Endothelial cell of umbilical vein (primary cell): ENCODE measurements at regions not wholly inside any gene's neighbourhood (a gene's known extent, or its start where the extent isn't known, plus 50 kb on each side); places are given as distances from the start of the nearest gene placed in this dataset.

ENCODE experiments used
- BruUV-seq: library from RNA; stranded (reverse); fragments of 400-500 nt; replicated peaks from 2 replicates; lab custom pipeline; 2021; lab: Mats Ljungman, UMichigan
- CTCF ChIA-PET: fragments of 300-600, 350-600 bp; sonication (Branson Sonifier 250); formaldehyde crosslinking; loops from one replicate; lab custom pipeline; 2021; ENCODE audit warnings: antibody characterized with exemption, inconsistent platforms; lab: Charles Lee
- POLR2A ChIA-PET: fragments of 300-600, 350-600 bp; sonication (Branson Sonifier 250); formaldehyde crosslinking; loops from one replicate; lab custom pipeline; 2021; ENCODE audit warnings: antibody characterized with exemption, inconsistent platforms; lab: Charles Lee
- DNase-seq: peaks from one replicate; pipeline ENCODE4 v3.0.0-alpha.2; 2011; ENCODE audit warnings: low read depth, low spot score
- FAIRE-seq: peaks from 2 replicates; lab custom pipeline; 2011; peaks lifted over from hg19 to GRCh38; lab: Jason Lieb, UNC
- H2AFZ ChIP-seq: 2 replicates; pipeline ENCODE4 v1.6.0; 2012; ENCODE audit warnings: low read depth, low read length, control low read depth, inconsistent platforms
- H3K27ac ChIP-seq: 2 replicates; pipeline ENCODE4 v1.5.1; 2011; ENCODE audit warnings: low read depth, mild to moderate bottlenecking, control low read depth, low read length, moderate library complexity; ENCODE audit not compliant: insufficient read depth
- H3K27me3 ChIP-seq, 2 experiments: 2 replicates each; pipeline versions ENCODE4 v1.6.0 to v1.6.1; 2011; ENCODE audit warnings: low read length in 2 of 2, mixed read lengths in 1 of 2; ENCODE audit not compliant: control insufficient read depth in 2 of 2, insufficient read depth in 2 of 2
- H3K36me3 ChIP-seq, 2 experiments: 2 replicates in 1 of 2; 3 replicates in 1 of 2; pipeline ENCODE4 v1.5.1; 2011; ENCODE audit warnings: low read length in 2 of 2, mild to moderate bottlenecking in 1 of 2, moderate library complexity in 1 of 2; ENCODE audit not compliant: control insufficient read depth in 2 of 2, insufficient read depth in 2 of 2; ENCODE audit errors: extremely low read depth in 1 of 2
- H3K4me1 ChIP-seq: 3 replicates; pipeline ENCODE4 v1.5.1; 2011; ENCODE audit warnings: mild to moderate bottlenecking, low read length; ENCODE audit not compliant: control insufficient read depth, insufficient read depth; ENCODE audit errors: extremely low read depth
- H3K4me2 ChIP-seq: 2 replicates; pipeline ENCODE4 v1.6.1; 2011; ENCODE audit warnings: low read length, control low read depth, mixed read lengths; ENCODE audit not compliant: insufficient read depth
- H3K4me3 ChIP-seq, 3 experiments: fragments of 200-600 bp in 1 of 3; sonication (generic), shearing (Covaris generic) in 1 of 3; replicated peaks in 1 of 3; 2 replicates each; pipeline ENCODE4 v1.5.1; 2011 to 2016; ENCODE audit warnings: control low read depth in 3 of 3, low read length in 3 of 3, mild to moderate bottlenecking in 2 of 3, inconsistent platforms in 1 of 3, low read depth in 1 of 3, moderate library complexity in 1 of 3; ENCODE audit not compliant: insufficient read depth in 1 of 3
- H3K79me2 ChIP-seq: 2 replicates; pipeline ENCODE4 v1.6.0; 2012; ENCODE audit warnings: low read length, inconsistent platforms; ENCODE audit not compliant: control insufficient read depth, insufficient read depth
- H3K9ac ChIP-seq: replicated peaks from 2 replicates; pipeline ENCODE3; 2011; ENCODE audit warnings: low read length, control low read depth; ENCODE audit not compliant: insufficient read depth; ENCODE audit errors: extremely low read depth
- H3K9me1 ChIP-seq: replicated peaks from 3 replicates; pipeline ENCODE4 v1.6.0; 2011; ENCODE audit warnings: mild to moderate bottlenecking, low read length; ENCODE audit not compliant: control insufficient read depth, insufficient read depth; ENCODE audit errors: extremely low read depth
- H3K9me3 ChIP-seq: replicated peaks from 2 replicates; pipeline ENCODE4 v1.5.1; 2012; ENCODE audit warnings: low read length, inconsistent platforms; ENCODE audit not compliant: control insufficient read depth, insufficient read depth
- H4K20me1 ChIP-seq: replicated peaks from 2 replicates; pipeline ENCODE3; 2011; ENCODE audit warnings: mild to moderate bottlenecking, low read length; ENCODE audit not compliant: control insufficient read depth, insufficient read depth; ENCODE audit errors: extremely low read depth
- CTCF ChIP-seq, 2 donors: IDR thresholded peaks; 1 replicate in 1 of 2; 2 replicates in 1 of 2; pipeline ENCODE4 v1.5.1; 2011; ENCODE audit warnings: low read length in 2 of 2, mild to moderate bottlenecking in 2 of 2, moderate library complexity in 2 of 2, control low read depth in 1 of 2, inconsistent platforms in 1 of 2, low read depth in 1 of 2; ENCODE audit not compliant: insufficient read depth in 1 of 2; ENCODE audit errors: extremely low read depth in 1 of 2
- EZH2 ChIP-seq: IDR thresholded peaks from 2 replicates; pipeline ENCODE4 v1.6.1; 2012; ENCODE audit warnings: borderline replicate concordance, low read depth, mild to moderate bottlenecking, moderate library complexity, low read length, inconsistent platforms; ENCODE audit not compliant: severe bottlenecking
- FOS ChIP-seq: IDR thresholded peaks from 2 replicates; pipeline ENCODE4 v1.6.1; 2011; ENCODE audit warnings: mild to moderate bottlenecking, low read length, moderate library complexity, borderline replicate concordance; ENCODE audit not compliant: insufficient read depth
- GATA2 ChIP-seq: IDR thresholded peaks from 2 replicates; pipeline ENCODE4 v1.7.0; 2011; ENCODE audit warnings: low read depth, mild to moderate bottlenecking, moderate library complexity, mixed read lengths, low read length; ENCODE audit not compliant: insufficient read length, insufficient read depth
- JUN ChIP-seq: IDR thresholded peaks from 2 replicates; pipeline ENCODE4 v1.6.1; 2011; ENCODE audit warnings: borderline replicate concordance, low read depth; ENCODE audit not compliant: insufficient read length, insufficient read depth
- MAX ChIP-seq: IDR thresholded peaks from 2 replicates; pipeline ENCODE4 v1.6.1; 2011; ENCODE audit not compliant: insufficient read depth, insufficient read length
- MYC ChIP-seq: IDR thresholded peaks from one replicate; pipeline ENCODE4 v1.6.1; 2011; ENCODE audit warnings: mild to moderate bottlenecking, low read depth, low read length
- POLR2A ChIP-seq: IDR thresholded peaks from 2 replicates; pipeline ENCODE4 v1.6.1; 2012; ENCODE audit warnings: low read depth, mild to moderate bottlenecking, control low read depth, low read length
- POLR2AphosphoS5 ChIP-seq: IDR thresholded peaks from 2 replicates; pipeline ENCODE4 v1.6.1; 2012; ENCODE audit warnings: low read depth, mild to moderate bottlenecking, control low read depth, low read length, moderate library complexity; ENCODE audit not compliant: insufficient read depth
- dilution Hi-C: fragments of 300-500 bp; cut with MboI; formaldehyde crosslinking; loops from one replicate; pipeline ENCODE4 v1.15.0; 2019; ENCODE audit warnings: low sequenced_read_pairs; ENCODE audit not compliant: extremely low pct_ligation_motif_present
- intact Hi-C: fragments of 100-400 bp; cut with micrococcal nuclease; formaldehyde crosslinking; loops from one replicate; pipeline ENCODE4 v1.10.0; 2022

- H3K4me2 ChIP-seq: no peak overlapping the region
- H3K9me1 ChIP-seq: no peaks in the 10 kb centered on the region
- no peak for TF ChIP-seq MAX
- TF ChIP-seq FOS: no peak
- no peak for TF ChIP-seq GATA2
- TF ChIP-seq JUN: no peak
- no peak for TF ChIP-seq MYC
- no peak for TF ChIP-seq EZH2
- no peak for TF ChIP-seq CTCF (IDR thresholded peaks at IDR 0.05; ENCODE audit: extremely low read depth in 1 of 2, insufficient read depth in 1 of 2, low read depth in 1 of 2, low read length in 2 of 2)
- no peak for TF ChIP-seq POLR2AphosphoS5
- no peak for TF ChIP-seq POLR2A
- H3K9ac ChIP-seq: no peak overlapping the region
- H4K20me1 ChIP-seq: no peaks in the 10 kb centered on the region
- no TSS peak for BruUV-seq
- ChIA-PET CTCF (interaction anchor here (0.6 to 2.3 kb wide), 4 partner anchors 12 to 486 kb away, joined by 3 to 5 read pairs (median 4); no protein-coding TSS in a partner anchor), POLR2A (no interaction called here)
- no peak overlapping the region for H3K4me3 ChIP-seq
- dilution Hi-C loops: no loop called here
- no peaks in the 10 kb centered on the region for H3K79me2 ChIP-seq
- no peak overlapping the region for H2AFZ ChIP-seq
- H3K27ac ChIP-seq: no peak overlapping the region
- intact Hi-C loops: no loop called here
- no peak for DNase-seq
- H3K36me3 ChIP-seq: no peaks in the 10 kb centered on the region
- no peaks in the 10 kb centered on the region for H3K9me3 ChIP-seq
- no peak for FAIRE-seq
- no peaks in the 10 kb centered on the region for H3K4me1 ChIP-seq
- peaks cover 7 to 11% of the 10 kb centered on the region in 2 experiments for H3K27me3 ChIP-seq
Measured at GRCh38 chr15:70535071-70535954, 228.0 kb downstream of the UACA start.
